ENCODE measurements at regions not wholly inside any gene's neighbourhood (a gene's known extent, or its start where the extent isn't known, plus 50 kb on each side); places are given as distances from the start of the nearest gene placed in this dataset.
"Not testable (repeated sequence)": the region's sequence is repeated elsewhere in the genome, so short reads cannot be mapped to it uniquely, and the experiment has no call there.

DNA sequence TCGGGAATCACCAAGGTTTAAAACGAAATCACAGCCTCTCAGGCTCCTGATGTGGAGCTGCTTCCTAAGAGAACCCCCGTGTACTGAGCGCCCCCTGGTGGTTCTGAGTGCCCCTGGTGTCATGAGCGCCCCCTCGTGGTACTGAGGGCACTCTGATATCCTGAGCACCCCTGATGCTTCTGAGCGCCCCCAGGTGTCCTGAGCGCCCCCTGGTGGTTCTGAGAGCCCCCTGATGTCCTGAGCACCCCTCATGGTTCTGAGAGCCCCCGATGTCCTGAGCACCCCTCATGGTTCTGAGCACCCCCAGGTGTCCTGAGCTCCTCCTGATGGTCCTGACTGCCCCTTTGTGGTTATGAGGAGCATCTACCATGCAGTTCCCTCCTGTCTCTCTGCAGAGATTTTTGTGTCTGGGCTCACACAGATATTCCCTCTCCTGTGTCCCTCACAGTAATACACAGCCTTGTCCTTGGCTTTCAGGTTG is 1092.1 kb downstream of the TMEM121 start:
- DNase-seq: peak; percentile 88 to 94

- DNase-seq: no peak
Measured at GRCh38 chr14:106619606-106620005, 1093.2 kb downstream of the TMEM121 start.

DNA sequence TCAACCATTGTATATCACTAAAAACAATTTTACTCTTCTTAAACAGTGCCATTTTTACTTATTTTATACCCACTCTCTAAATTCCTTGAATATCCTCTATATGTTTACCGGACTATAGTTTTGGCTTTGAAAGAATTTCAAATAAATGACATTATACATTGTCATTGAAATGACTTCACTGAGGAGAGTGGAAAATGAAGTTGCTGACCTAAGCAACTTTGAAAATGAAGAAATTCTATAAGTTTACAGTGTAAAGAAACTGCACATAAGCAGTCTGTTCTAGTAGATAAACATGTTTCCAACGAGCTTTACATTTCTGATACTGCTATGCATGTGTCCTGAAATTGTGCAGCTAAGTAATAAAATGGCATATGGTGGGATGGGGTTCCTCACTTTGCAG is 1094.0 kb downstream of the TMEM121 start:
- no peak for DNase-seq

DNA sequence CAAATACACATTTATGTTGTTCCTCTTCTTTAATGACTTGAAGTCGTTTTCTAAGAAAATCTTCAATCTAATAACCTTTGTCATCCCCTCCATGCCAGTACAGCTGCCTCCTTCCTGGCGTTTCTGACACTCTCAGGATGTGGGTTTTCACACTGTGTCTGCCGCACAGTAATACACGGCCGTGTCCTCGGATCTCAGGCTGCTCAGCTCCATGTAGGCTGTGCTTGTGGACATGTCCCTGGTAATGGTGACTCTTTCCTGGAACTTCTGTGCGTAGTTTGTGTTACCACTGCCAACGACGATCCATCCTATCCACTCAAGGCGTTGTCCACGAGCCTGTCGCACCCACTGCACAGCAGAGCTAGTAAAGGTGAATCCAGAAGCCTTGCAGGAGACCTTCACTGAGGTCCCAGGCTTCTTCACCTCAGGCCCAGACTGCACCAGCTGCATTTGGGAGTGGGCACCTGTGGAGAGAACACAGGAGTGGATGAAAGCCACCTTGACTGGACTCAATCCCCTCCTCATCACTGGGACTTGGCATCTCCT is 1095.9 kb downstream of the TMEM121 start:
- DNase-seq: no peak

GRCh38 chr14:106625186-106625585 is 1098.8 kb downstream of the TMEM121 start:
- DNase-seq: no peak

DNA sequence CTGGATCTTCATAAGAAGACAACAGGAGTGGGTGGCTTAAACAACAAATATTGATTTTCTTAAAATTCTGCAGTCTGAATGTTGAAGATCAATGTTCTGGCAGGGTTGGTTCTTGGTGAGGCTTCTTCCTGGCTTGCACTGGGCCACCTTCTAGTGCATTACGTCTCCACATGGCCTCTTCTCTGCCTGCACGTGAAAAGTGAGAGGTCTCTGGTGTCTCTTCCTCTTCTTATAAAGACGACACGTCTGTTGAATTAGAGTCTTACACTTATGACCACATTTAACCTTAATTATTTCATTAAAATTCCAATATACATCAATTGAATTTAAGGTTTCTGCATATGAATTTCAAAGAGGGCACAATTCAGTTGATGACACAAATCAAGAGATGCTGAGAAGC is 1100.1 kb downstream of the TMEM121 start:
- DNase-seq: not testable (repeated sequence)

DNA sequence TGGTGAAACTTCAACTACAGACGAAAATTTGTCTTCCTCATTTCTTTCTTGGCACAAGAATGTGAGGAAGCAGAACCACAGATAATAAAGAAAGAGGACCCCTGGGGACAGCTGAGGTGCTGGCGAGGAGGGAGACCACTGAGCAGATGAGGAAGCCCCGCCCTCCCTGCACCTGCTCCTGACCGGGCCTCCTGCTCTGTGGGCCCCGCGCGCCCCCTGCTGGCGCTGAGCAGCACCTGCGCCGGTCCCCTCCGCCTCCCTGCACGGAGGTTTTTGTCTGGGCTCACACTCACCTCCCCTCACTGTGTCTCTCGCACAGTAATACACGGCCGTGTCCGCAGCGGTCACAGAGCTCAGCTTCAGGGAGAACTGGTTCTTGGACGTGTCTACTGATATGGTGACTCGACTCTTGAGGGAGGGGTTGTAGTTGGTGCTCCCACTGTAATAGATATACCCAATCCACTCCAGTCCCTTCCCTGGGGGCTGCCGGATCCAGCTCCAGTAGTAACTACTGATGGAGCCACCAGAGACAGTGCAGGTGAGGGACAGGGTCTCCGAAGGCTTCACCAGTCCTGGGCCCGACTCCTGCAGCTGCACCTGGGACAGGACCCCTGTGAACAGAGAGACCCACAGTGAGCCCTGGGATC is 1100.7 kb downstream of the TMEM121 start:
- peak; percentile 55 to 82 for DNase-seq

DNA sequence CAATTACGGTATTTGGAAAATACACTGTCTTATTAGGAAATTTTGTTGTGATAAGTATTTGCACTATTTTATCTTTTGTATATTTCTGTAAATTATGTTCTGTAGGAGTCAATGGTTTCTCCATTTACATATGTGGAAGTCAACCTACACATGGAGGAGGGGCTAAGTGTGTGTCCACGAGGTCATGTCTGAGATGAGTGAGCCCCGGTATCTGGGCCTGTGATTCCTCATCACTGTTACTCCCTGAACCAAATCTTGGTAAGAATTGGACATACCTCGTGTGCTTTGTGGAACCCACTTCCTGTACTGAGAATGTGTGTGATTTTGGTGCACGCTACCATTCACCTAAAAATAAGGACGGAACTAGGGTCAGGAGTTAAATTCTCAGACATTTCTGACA is 1105.5 kb downstream of the TMEM121 start:
- DNase-seq: no peak

DNA sequence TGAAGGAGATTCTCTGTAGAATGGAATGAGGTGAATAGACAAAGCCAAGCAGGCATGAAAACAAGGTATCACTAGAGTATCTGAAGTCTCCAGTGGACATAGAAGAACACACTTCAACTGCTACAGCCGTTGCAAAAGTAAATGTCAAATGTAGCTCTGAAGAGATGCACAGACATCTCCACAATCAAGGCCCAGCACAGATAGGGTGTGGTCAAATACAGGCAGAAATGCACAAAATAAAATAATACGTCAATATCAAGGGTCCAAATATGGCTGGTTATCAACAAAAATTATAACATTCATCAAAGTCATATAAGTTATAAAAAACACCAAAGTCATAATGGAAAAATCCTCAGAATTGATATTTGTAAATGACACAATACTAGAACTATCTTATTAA is 1107.3 kb downstream of the TMEM121 start:
- DNase-seq: no peak

- no peak for DNase-seq
Measured at GRCh38 chr14:106635569-106635968, 1109.2 kb downstream of the TMEM121 start.

GRCh38 chr14:106638786-106639452 is 1112.5 kb downstream of the TMEM121 start:
- DNase-seq: not testable (repeated sequence)

- DNase-seq: no peak
Measured at GRCh38 chr14:106642090-106642489, 1115.7 kb downstream of the TMEM121 start.

DNA sequence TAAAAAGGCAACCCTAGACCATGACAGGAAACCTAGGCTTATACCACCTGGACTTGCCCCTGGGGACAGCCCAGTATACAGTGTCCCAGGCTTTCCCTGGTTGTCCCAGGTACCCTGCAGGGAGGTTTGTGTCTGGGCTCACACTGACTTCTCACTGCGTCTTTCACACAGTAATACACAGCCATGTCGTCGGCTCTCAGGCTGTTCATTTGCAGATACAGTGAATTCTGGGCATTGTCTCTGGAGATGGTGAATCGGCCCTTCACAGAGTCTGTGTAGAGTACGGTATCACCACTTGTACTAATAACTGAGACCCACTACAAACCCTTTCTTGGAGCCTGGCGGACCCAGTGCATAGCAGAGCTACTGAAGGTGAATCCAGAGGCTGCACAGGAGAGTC is 1116.6 kb downstream of the TMEM121 start:
- not testable (repeated sequence) for DNase-seq

DNA sequence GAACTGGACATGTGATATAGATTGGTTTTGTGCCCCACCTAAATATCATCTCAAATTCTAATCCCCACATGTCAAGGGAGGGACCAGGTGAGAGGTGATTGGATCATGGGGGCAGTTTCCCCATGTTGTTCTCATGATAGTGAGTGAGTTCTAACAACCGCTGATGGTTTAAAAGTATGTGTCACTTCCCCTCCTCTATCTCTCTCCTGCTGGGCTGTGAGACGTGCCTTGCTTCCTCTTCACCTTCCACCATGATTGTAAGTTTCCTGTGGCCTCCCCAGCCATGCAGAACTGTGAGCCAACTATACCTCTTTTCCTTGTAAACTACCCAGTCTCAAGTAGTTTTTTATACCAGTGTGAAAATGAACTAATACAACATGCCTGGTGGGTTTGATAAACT is 1122.5 kb downstream of the TMEM121 start:
- DNase-seq: not testable (repeated sequence)

DNA sequence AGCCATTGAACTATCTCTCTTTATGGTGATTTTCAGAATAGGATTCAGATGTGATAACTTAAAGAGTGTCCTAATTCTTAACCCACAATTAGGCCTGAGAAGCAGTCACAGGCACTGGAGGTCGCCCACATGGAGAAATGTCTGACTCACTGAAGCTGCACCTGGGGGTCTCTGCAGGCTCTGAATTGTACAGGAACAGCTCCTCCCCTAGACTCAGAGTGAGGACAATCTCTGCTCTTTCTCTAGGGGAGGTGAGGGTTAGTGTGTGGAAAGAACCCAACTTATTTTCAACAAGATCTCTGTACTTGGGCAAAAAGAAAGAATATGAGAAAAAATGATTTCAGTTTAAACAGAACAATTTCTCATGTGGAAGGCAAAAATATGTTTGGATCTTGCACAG is 1124.6 kb downstream of the TMEM121 start:
- no peak for DNase-seq

DNA sequence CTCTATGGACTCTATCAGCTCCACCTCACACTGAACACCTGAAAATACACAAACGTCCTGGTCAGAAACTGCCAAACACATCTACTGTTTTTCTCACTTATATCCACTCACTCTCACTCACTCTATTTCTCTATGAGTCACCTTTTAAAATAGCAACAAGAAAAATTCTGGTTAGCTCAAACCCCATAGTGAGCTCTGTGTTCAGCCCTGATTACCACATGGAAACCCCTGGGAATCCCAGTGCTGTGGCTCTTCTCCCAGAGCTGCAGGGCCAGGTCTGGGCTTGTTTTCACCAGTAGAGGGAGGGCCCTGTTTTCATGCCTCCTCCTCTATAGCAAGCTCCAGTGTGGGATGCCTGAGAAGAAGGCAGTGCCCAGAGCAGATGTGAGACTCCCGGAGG is 1126.1 kb downstream of the TMEM121 start:
- DNase-seq: no peak

DNA sequence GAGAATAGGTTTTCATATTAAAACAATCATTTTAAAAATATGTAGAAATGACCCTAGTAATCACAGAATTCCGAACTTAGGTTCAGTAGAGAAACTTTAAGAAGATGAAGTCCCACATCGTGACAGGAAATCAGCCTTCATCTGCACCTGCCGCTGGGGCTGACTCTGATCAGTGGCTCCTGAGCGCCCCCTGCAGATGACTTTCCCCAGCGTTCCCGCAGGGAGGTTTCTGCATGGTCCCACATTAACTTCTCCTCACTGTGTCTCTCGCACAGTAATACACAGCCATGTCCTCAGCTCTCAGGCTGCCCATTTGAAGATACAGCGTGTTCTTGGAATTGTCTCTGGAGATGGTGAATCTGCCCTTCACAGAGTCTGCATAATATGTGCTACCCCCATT is 1131.1 kb downstream of the TMEM121 start:
- peak; percentile 64 for DNase-seq

DNA sequence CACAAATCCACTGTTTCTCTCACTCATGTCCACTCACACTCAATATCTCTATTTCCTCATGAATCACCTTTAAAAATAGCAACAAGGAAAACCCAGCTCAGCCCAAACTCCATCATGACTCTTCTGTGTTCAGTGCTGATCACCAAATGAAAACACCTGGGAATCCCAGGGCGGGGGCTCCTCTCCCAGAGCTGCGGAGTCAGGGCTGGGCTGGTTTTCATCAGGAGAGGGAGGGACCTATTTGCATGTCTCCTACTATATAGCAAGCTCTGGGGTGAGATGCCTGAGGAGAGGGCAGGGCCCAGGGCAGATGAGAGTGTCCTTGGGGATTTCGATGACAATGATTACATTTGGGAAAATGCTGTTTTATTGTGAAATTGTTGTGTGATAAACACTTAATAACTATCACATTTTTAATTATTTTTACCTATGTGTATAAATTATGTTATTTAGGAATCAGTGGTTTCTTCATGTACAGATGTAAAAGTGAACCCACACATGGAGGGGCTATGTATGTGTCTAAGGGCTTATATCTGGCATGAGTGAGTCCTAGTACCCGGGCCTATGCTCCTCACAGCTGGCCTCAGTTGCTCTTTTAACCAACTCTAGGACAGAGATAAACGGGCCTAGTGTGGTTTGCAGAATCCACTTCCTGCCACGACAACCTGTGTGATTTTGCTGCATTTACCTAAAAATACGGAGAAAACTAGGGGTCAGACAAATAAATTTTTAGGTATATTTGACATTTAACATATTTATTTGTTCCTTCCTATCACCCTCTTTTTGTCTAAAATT is 1131.9 kb downstream of the TMEM121 start:
- not testable (repeated sequence) for DNase-seq

GRCh38 chr14:106661561-106661960 is 1135.2 kb downstream of the TMEM121 start:
- DNase-seq: peak; percentile 22 to 39

GRCh38 chr14:106662936-106663550 is 1136.7 kb downstream of the TMEM121 start:
- DNase-seq: no peak

GRCh38 chr14:106663805-106664410 is 1137.5 kb downstream of the TMEM121 start:
- peak; percentile 76 to 79 for DNase-seq

DNA sequence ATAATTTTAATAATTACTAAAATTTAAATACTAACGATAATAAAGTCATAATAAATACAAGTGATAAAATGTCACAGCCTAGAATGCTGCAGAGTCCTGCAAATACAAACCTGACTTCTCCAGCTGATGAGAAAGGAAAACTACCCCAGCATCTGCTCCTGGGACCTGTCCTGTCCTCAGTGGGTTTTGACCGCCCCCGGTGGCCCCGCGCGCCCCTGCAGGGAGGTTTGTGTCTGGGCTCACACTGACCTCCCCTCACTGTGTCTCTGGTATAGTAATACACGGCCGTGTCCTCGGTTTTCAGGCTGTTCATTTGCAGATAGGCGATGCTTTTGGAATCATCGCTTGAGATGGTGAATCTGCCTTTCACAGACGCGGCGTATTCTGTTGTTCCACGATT is 1139.4 kb downstream of the TMEM121 start:
- peak; percentile 28 to 31 for DNase-seq

GRCh38 chr14:106666341-106666740 is 1140.0 kb downstream of the TMEM121 start:
- no peak for DNase-seq

Data from stimulated activated CD4-positive, alpha-beta T cell treated with anti-CD3 and anti-CD28 coated beads, Interleukin-2, amount 100 ng/mL, for 48 hours (primary cell).